Iris pigment epithelial cell (primary cell): ENCODE measurements at regions not wholly inside any gene's neighbourhood (a gene's known extent, or its start where the extent isn't known, plus 50 kb on each side); places are given as distances from the start of the nearest gene placed in this dataset.
A peak's percentile ranks its signal among the peaks of the same experiment; 100 is the strongest.

ENCODE experiments used
- DNase-seq: peaks from one replicate; pipeline ENCODE4 v3.0.0-alpha.2; 2011; ENCODE audit warnings: low read depth

DNA sequence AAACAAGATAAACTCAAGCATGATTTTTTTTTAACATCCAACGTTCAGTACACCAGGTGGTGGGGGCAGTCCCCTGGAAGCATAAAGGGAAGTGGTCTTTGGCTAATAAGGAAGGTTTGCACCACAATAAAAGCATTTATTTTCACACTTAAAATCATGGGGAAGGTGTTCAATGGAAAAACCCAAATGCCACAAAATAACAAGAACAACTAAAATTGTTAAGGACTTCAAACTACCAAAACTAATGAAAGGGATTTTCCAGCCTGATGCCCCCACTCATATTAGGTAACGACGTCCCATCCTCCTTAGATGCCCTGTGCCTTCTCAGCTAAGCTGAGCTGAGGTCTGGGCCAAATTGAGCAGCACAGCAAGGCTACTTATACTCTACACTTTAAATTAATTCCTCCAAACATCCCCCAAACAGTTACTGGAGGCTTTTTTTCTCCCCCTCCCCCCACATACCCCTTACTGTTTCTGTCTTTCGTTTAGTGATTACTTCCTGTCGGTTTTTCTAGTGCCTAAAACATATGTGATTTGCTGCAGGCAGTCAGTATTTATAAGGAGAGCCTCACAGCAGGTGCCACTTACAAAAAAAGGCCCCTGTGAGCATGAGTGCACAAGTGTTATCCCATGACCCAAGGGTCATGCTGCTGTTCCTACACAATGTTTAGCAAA, 259.7 kb upstream of the ZNF608 start:
- DNase-seq: no peak

GRCh38 chr5:125010356-125010755, 263.9 kb upstream of the ZNF608 start:
- no peak for DNase-seq

DNA sequence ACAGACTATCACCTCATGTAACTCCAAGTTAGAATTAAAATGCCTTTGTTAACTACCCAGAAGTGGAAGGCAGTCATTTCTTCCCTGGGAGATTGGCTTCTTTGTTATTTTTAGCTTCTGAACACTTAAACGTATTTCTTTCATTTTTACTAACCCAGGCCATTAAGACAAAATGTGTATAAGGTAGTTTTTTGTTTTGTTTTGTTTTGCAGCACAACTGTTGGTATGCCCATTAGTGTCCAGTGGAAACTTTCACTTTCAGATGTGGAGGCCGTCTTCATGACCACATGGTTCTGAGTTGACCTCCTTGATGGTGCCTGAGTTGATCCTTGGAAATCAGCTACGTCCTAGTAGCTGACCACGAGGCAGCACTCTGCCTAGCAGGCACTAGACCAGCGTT, 264.6 kb upstream of the ZNF608 start:
- no peak for DNase-seq

DNA sequence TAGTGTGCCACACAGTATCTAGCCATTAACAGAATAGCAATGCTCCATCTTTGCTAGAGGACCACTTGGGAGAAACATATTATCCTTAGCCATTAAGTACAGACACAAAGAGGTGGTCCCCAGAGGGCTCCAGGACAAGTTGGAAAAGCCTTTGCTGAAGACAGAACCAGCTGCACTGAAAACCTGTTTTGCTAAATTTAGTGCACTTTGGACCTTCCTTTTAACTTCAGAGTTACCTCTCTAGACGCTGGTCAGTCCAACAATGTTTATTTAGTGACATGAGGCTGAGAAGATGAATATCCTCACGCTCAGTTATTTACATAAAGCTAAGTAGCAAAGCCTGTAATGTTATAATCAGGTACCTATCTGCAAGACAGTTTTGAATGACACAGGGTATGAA, 265.0 kb upstream of the ZNF608 start:
- DNase-seq: no peak

DNA sequence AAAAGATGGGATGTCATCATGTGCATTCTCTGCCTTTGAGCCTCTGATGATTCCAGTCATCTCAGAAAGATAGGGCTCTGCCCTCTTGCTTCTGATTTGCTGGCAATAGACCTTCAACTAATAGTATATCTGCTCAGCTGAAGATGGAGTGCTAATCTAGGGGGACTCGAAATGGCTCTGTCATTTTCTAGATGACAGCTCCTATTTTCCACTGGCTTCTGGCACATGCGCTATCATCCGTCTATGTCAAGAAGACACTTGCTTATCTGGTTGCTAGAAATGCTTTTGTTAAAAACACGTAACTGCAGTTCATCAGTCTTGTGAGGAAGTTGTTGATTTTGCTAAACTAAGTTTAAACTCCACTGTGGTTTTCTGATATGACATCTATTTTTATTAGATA, 265.5 kb upstream of the ZNF608 start:
- DNase-seq: no peak

- DNase-seq: no peak
Measured at GRCh38 chr5:125012727-125013451, 266.4 kb upstream of the ZNF608 start.

DNA sequence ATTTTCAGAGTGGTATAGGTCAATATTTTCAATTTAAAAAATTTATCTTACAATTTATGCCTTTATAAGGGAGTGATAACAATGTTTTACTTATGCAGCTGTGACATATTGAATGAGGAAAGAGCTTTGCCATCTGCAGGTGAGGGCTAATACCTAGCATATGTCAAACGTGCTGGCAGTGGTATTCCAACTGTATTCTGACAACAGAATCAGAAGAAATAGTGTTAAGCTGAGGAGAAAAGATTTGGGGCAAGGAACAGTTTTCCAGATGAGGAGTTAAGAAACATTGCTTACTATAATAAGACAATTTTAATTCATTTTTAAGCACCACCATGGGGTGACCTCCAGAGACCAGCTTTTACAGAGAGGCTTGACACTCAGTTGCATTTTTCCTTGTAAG, 267.8 kb upstream of the ZNF608 start:
- no peak for DNase-seq

DNA sequence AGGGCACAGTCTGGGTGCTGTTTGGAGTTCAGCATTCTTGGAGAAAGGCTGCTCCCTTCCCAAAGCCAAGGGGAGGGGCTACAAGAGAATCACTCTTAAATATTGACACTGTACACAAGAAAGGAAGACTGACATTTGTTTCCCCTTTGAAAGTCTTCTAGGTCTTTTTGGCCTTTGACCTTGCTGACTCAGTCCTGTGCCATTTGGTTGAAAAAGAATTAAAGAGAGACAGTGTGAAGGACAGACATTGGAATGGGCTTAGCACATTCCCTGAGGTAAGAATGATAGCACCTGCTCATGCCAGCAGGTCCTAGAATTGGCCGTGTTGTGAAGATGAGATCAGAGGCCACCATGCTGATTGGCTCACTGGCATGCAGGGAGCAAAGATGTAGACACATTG, 271.4 kb upstream of the ZNF608 start:
- no peak for DNase-seq

DNA sequence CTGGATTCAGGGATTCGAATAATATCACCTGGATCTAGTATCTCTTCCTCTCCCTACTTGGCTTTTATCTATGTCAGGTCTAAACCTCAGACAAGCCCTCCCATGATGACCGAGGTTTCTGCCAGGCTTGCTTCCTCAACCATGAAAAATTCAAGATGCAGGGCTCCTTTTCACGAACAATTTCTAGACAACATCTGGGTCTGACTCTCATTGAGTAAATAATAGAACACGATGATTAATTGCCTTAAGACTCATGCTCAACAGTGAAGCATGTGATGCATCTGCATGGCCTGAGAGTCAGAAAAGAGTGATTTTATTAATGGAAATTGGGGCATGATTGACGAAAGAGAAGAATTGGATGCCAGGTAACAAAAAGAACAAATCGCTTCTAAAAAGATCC, 277.2 kb upstream of the ZNF608 start:
- peak; percentile 38 for DNase-seq

- peak; percentile 55 for DNase-seq
Measured at GRCh38 chr5:125026867-125027731, 280.7 kb upstream of the ZNF608 start.

DNA sequence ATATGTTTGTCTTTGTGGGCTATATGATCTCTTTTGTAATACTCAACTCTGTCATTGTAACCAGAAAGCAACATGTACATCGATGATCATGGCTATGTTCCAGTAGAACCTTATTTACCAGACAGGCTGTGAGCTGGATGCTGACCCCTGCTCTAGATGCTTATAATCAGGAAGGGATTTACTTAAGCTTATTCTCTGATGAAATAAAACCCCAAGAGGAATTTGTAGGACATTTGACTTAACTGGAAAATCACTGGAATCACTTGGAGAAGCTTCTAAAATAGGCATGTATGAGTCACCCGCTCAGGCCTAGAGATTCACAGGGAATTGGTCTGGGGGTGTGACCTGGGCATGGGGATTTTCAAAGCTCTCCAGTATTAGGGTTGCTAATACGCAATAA, 285.8 kb upstream of the ZNF608 start:
- DNase-seq: peak; percentile 49

GRCh38 chr5:125033602-125034001, 287.2 kb upstream of the ZNF608 start:
- no peak for DNase-seq

- no peak for DNase-seq
Measured at GRCh38 chr5:125034331-125034730, 287.9 kb upstream of the ZNF608 start.

GRCh38 chr5:125036494-125036893, 290.1 kb upstream of the ZNF608 start:
- DNase-seq: no peak

DNA sequence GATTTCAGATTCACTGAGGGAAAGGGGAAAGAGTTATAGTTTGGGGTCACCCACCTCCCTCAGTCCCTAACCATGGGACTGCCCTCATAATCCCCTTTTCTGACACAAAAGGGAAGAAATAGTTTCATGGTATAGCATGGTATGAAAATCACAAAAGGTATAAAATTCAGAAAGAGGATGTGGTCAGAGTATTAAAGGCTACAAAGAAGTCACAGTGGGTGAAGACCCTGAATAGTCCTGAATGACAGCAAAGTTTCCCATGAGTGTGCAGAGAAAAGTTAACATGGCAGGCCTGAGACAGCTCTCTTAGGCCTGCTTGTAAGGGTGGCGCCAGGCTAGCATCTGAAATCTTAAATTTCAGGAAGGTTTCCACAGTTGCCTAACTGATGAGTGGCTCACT, 290.6 kb upstream of the ZNF608 start:
- no peak for DNase-seq

DNA sequence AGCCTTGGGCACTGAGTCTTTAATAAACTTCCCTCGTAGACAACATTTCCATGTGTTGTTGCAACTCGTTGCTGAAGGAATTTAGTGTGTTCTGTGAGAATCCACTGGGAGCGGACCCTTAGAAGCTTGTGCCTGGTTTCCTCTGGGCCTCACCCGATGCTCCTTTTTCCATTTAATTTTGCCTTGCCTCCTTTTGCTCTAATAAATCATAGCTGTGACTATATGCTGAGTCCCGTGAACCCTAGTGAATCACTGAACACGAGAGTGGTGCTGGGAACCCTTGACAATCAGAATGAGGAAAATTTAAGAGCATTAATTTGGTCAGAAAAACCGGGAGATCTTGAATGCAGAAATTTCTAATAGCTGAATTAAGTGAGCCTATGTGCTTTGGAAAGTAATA, 291.1 kb upstream of the ZNF608 start:
- no peak for DNase-seq

DNA sequence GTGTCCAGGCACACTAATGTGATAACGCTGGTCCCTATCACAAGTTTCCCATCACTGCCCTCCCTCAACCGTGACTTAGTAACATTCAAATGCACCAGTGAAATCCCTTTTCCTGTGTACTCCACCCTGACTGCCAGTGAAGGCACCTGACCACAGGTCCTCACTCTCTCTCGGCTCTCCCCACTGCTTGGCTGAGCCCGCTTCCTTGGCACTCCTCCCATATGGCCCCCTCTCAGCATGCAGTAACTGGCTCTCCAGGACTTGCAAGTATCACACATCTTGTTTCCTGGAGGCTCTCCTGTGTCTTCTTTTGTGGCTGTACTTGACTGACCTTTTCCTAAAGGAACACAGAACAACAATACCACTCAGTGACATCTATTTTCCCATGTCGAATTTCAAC, 292.0 kb upstream of the ZNF608 start:
- DNase-seq: no peak

GRCh38 chr5:125041798-125042197, 295.4 kb upstream of the ZNF608 start:
- DNase-seq: no peak

- no peak for DNase-seq
Measured at GRCh38 chr5:125042261-125042890, 295.9 kb upstream of the ZNF608 start.

- DNase-seq: peak; percentile 88
Measured at GRCh38 chr5:125043781-125044391, 297.4 kb upstream of the ZNF608 start.

- peak; percentile 59 for DNase-seq
Measured at GRCh38 chr5:125044491-125045282, 298.2 kb upstream of the ZNF608 start.
